ENCODE measurements at regions not wholly inside any gene's neighbourhood (a gene's known extent, or its start where the extent isn't known, plus 50 kb on each side); places are given as distances from the start of the nearest gene placed in this dataset.
"Not testable (repeated sequence)": the region's sequence is repeated elsewhere in the genome, so short reads cannot be mapped to it uniquely, and the experiment has no call there.

- TF ChIP-seq CTCF (IDR thresholded peaks at IDR 0.05; ENCODE audit: control insufficient read depth, insufficient read depth, low read depth, low read length, missing control alignments) = no peak
- H3K4me3 ChIP-seq (ENCODE audit: control insufficient read depth, low read depth, low read length) = no peak overlapping the region
- peak; percentile 91 for DNase-seq (ENCODE audit: low read depth)
Measured at GRCh38 chr13:50626101-50626547, 217.4 kb downstream of the DLEU7 start.

GRCh38 chr13:50627111-50627510 lies 216.4 kb downstream of the DLEU7 start:
- DNase-seq (ENCODE audit: low read depth) = no peak
- no peak overlapping the region for H3K4me3 ChIP-seq (ENCODE audit: control insufficient read depth, low read depth, low read length)
- TF ChIP-seq CTCF (IDR thresholded peaks at IDR 0.05; ENCODE audit: control insufficient read depth, insufficient read depth, low read depth, low read length, missing control alignments) = no peak

- DNase-seq (ENCODE audit: low read depth); H3K4me3 ChIP-seq (ENCODE audit: control insufficient read depth, low read depth, low read length): not testable (repeated sequence)
Measured at GRCh38 chr13:50628512-50628911, 215.0 kb downstream of the DLEU7 start.

GRCh38 chr13:50629497-50629896 lies 214.0 kb downstream of the DLEU7 start:
- no peak for DNase-seq (ENCODE audit: low read depth)
- H3K4me3 ChIP-seq (ENCODE audit: control insufficient read depth, low read depth, low read length) = no peak overlapping the region
- no peak for TF ChIP-seq CTCF (IDR thresholded peaks at IDR 0.05; ENCODE audit: control insufficient read depth, insufficient read depth, low read depth, low read length, missing control alignments)

- no peak for TF ChIP-seq CTCF (IDR thresholded peaks at IDR 0.05; ENCODE audit: control insufficient read depth, insufficient read depth, low read depth, low read length, missing control alignments)
- no peak for DNase-seq (ENCODE audit: low read depth)
- no peak overlapping the region for H3K4me3 ChIP-seq (ENCODE audit: control insufficient read depth, low read depth, low read length)
Measured at GRCh38 chr13:50629966-50630365, 213.5 kb downstream of the DLEU7 start.

GRCh38 chr13:50631041-50631440 lies 212.5 kb downstream of the DLEU7 start:
- DNase-seq (ENCODE audit: low read depth) = no peak
- TF ChIP-seq CTCF (IDR thresholded peaks at IDR 0.05; ENCODE audit: control insufficient read depth, insufficient read depth, low read depth, low read length, missing control alignments) = no peak
- no peak overlapping the region for H3K4me3 ChIP-seq (ENCODE audit: control insufficient read depth, low read depth, low read length)

GRCh38 chr13:50634339-50634738 lies 209.2 kb downstream of the DLEU7 start:
- no peak overlapping the region for H3K4me3 ChIP-seq (ENCODE audit: control insufficient read depth, low read depth, low read length)
- no peak for DNase-seq (ENCODE audit: low read depth)
- TF ChIP-seq CTCF (IDR thresholded peaks at IDR 0.05; ENCODE audit: control insufficient read depth, insufficient read depth, low read depth, low read length, missing control alignments) = no peak

All from AG09309 (cell line).